Stimulated activated memory B cell treated with anti-CD40 and anti-IgM and Interleukin-4, amounts not matched to agents 10 μg/mL and 1 μg/mL and 100 μg/mL, for 72 hours (primary cell): ENCODE measurements at regions not wholly inside any gene's neighbourhood (a gene's known extent, or its start where the extent isn't known, plus 50 kb on each side); places are given as distances from the start of the nearest gene placed in this dataset.
"Not testable (repeated sequence)": the region's sequence is repeated elsewhere in the genome, so short reads cannot be mapped to it uniquely, and the experiment has no call there.

ENCODE experiments used
- ATAC-seq: fragments of 150-1000 bp; cut with Tn5 transposase; 2 replicates; pipeline ENCODE4 v1.10.0; 2021
- H3K27ac Mint-ChIP-seq: one replicate; pipeline ENCODE4 v1.8.0; 2022; ENCODE audit warnings: mild to moderate bottlenecking, mixed read lengths
- H3K27me3 Mint-ChIP-seq: one replicate; pipeline ENCODE4 v1.8.0; 2022; ENCODE audit warnings: mixed read lengths
- H3K36me3 Mint-ChIP-seq: one replicate; pipeline ENCODE4 v1.8.0; 2022; ENCODE audit warnings: mixed read lengths
- H3K4me1 Mint-ChIP-seq: one replicate; pipeline ENCODE4 v1.8.0; 2022; ENCODE audit warnings: mixed read lengths
- H3K4me3 Mint-ChIP-seq: one replicate; pipeline ENCODE4 v1.8.0; 2022; ENCODE audit warnings: mild to moderate bottlenecking, moderate library complexity, mixed read lengths
- H3K9me3 Mint-ChIP-seq: one replicate; pipeline ENCODE4 v1.8.0; 2022; ENCODE audit warnings: mixed read lengths

DNA sequence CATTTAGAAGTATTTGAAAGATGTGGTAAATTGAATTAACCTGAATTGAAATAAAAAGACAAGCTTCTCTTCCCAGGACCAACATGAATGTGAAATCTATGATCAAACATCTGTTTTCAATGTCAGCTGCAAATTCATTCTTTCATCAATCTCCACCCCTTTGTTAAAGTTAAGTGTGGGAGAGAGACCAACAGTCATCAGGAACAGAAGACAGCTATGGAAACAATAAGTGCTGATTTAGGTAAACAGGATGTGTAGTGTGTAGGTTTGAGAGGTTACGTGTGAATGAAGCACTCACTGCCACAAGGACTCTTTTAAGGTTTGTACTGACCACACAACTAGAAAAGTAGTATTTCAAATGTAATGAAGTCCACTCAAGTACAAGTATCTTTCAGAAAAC is 1659.8 kb upstream of the CELF4 start:
- Mint-ChIP-seq H3K4me1 (no peaks in the 10 kb centered on the region), H3K36me3 (no peaks in the 10 kb centered on the region), H3K9me3 (peaks cover 8% of the 10 kb centered on the region), H3K27ac (no peak overlapping the region), H3K27me3 (no peaks in the 10 kb centered on the region), H3K4me3 (no peak overlapping the region)
- no peak for ATAC-seq

DNA sequence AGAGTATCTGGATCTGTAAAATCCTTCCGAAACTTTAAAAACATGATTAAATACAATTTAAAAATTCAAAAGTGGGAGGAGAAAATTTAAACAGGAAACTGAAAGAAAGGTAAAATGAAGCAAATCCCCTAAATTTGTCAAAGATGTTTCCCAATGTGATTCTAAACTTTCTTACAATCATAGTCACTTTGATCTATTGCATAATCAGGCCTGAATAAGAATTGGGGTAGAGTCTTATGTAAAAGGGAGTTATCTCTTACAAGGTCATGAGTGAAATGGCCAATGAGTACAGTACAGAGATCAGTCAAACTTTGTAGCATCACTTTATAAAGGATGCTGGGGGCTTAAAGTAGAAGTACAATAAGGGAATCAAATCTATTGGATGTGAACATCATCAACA is 1657.7 kb upstream of the CELF4 start:
- Mint-ChIP-seq H3K27ac (no peak overlapping the region), H3K9me3 (peaks cover 3% of the 10 kb centered on the region), H3K27me3 (no peaks in the 10 kb centered on the region), H3K4me3 (no peak overlapping the region), H3K4me1 (no peaks in the 10 kb centered on the region), H3K36me3 (no peaks in the 10 kb centered on the region)
- no peak for ATAC-seq

DNA sequence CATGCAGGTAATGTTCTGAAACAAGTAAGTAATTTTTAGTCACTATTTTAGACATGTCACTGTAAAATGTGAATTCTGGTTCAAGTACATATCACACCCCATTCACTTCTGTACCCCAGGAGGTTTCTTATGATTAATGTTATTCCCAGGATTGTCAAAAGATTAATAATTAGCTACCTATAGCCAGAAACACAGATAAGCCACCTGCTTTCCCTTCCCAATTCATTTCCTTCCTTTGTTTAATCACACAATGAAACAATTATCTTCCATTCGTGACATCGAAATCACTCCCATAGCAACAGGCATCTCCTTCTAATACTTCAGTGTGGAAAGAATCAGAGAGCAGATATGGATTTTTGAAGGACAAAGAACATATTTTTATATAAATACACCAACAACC is 1650.3 kb upstream of the CELF4 start:
- ATAC-seq: no peak
- no peak overlapping the region for H3K4me3 Mint-ChIP-seq
- H3K36me3 Mint-ChIP-seq: no peaks in the 10 kb centered on the region
- peaks cover 8% of the 10 kb centered on the region for H3K9me3 Mint-ChIP-seq
- no peak overlapping the region for H3K27ac Mint-ChIP-seq
- H3K27me3 Mint-ChIP-seq: no peaks in the 10 kb centered on the region
- no peaks in the 10 kb centered on the region for H3K4me1 Mint-ChIP-seq

DNA sequence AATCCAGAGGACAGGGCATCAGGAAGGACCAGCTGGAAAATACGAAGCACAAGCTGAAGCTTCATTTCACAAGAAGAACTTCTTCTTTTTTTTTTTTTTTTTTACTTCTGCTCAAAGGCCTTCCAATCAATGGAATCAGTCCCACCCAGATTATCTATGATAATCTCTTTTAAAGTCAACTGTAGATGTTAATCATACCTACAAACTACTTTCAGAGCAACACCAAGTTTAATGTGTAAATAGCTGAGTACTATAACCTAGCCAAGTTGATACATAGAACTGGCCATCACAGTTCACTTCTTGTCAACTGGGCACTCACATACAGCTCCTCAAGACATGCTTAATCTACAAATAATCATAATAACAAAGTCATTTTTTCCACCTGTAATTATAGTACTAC is 1645.9 kb upstream of the CELF4 start:
- Mint-ChIP-seq H3K4me3 (no peak overlapping the region), H3K4me1 (no peaks in the 10 kb centered on the region), H3K27me3 (no peaks in the 10 kb centered on the region), H3K9me3 (peaks cover 8% of the 10 kb centered on the region), H3K27ac (no peak overlapping the region), H3K36me3 (no peaks in the 10 kb centered on the region)
- ATAC-seq: no peak

DNA sequence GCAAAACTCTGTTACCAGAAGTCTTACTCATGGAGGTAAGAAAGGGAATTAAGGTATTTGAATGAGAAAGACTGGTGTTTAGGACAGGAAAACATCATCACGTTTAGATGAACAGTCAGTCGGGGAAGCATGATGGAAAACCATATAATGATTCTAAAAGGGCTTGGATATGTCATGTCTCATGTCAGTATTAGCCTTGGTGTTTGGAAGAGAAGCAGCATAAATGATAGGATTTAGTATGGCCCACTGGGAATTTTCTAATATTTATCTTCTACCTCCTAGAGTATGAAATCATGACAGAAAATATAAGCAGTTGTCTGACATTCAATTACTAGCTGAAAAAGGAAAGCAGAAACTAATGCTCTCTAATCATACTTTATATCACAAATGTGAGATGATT is 1643.6 kb upstream of the CELF4 start:
- no peak overlapping the region for H3K4me3 Mint-ChIP-seq

DNA sequence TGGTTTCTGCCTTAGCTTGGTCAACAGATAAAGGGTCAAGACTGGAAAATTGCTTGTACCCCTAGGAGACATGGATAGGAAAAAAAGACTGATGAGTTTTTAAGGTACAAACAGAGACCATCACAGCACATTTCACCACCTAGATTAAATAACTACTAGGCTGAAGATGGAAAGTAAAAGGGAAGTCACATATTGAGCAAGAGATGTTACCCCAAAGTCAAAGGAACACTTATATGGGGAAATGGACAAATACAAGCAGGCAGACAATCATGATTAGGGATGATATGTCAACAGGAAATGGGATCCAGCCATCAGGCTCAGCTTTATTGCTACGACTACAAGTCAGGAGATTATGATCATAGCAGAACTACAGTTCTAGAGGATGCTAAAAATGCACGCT is 1643.1 kb upstream of the CELF4 start:
- no peaks in the 10 kb centered on the region for H3K4me1 Mint-ChIP-seq
- ATAC-seq: no peak
- no peaks in the 10 kb centered on the region for H3K9me3 Mint-ChIP-seq
- H3K27ac Mint-ChIP-seq: no peak overlapping the region
- H3K4me3 Mint-ChIP-seq: no peak overlapping the region
- H3K36me3 Mint-ChIP-seq: no peaks in the 10 kb centered on the region
- no peaks in the 10 kb centered on the region for H3K27me3 Mint-ChIP-seq

More for the DNA sequence above, 1643.6 kb upstream of the CELF4 start:
- ATAC-seq: no peak
- Mint-ChIP-seq H3K36me3 (no peaks in the 10 kb centered on the region), H3K27ac (no peak overlapping the region), H3K4me1 (no peaks in the 10 kb centered on the region), H3K27me3 (no peaks in the 10 kb centered on the region), H3K9me3 (no peaks in the 10 kb centered on the region)

DNA sequence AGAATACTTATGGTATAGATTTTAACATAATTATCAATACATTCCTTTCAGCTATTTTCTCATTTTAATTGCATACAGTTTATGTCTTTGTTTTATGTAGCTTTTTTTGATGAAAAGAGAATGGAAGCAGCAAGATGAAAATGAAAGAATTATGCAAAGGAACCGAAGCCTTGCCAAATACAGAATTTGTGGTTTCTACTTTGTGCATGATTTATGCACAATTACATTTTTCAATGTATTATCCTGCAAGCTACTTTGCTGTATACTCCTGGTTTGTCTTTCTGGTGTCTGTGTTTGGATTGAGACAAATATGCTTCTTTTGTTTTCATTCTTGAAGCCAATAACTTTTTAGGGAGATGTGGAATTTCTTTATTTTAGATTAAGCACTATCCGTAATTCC is 1642.6 kb upstream of the CELF4 start:
- no peak overlapping the region for H3K4me3 Mint-ChIP-seq

DNA sequence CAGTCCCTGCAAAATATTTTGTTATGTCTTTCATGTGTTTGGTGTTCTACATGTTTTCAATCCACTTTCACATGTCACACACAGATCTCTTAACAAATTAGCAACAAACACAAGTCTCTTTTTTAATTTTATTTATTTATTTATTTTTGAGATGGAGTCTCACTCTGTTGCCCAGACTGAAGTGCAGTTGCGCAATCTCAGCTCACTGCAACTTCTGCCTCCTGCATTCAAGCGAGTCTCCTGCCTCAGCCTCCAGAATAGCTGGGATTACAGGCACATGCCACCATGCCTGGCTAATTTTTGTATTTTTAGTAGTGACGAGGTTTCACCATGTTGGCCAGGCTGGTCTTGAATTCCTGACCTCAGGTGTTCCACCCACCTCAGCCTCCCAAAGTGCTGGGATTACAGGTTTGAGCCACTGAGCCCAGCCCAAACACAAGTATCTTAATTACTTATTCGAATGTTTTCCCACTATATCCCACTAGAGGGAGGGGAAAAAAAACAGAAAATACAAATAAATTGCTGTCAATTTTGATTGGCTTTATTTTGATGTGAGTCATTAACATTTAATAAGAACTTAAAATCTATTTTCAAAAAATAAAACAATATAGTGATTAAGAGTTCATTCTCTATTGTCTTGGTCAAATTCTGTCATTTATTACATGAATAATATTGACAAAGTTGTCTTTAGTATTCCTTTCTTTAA is 1641.0 kb upstream of the CELF4 start:
- H3K9me3 Mint-ChIP-seq, H3K27ac Mint-ChIP-seq, H3K36me3 Mint-ChIP-seq, H3K4me1 Mint-ChIP-seq, H3K4me3 Mint-ChIP-seq, ATAC-seq, H3K27me3 Mint-ChIP-seq: not testable (repeated sequence)

More for the DNA sequence above, 1642.6 kb upstream of the CELF4 start:
- no peaks in the 10 kb centered on the region for H3K36me3 Mint-ChIP-seq
- ATAC-seq: no peak
- H3K9me3 Mint-ChIP-seq: no peaks in the 10 kb centered on the region
- H3K27me3 Mint-ChIP-seq: no peaks in the 10 kb centered on the region
- no peaks in the 10 kb centered on the region for H3K4me1 Mint-ChIP-seq
- H3K27ac Mint-ChIP-seq: no peak overlapping the region

DNA sequence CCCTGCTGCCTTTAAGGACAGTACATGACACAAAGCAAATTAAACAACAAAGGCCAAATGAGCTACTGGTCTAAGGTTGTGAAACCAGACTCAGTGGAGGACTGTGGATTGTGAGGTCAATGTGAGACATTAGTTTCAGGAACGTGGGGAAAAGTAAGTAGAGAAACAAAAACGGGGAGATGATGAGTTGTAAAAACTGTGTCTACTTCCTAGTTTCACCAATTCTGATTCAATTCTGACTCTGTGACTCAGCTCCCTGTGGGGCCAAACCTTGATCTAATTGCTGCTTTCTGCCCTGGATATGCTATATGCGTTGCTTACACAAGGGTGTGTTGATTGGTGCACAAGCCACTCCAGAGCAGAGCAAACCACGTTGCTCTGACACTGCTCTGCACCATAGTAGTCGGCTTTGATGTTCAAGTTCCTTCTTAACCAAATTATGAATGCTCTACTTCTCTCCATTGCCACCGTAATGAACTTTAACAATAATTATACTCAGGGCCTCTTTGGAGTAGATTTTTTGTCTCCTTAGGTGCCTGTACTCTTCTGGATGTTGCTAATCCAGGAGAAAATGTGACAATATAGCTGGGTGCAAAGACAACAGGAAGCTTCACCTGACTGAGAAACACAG is 1640.1 kb upstream of the CELF4 start:
- no peak for ATAC-seq
- Mint-ChIP-seq H3K4me1 (no peaks in the 10 kb centered on the region), H3K36me3 (no peaks in the 10 kb centered on the region), H3K27ac (no peak overlapping the region), H3K27me3 (no peaks in the 10 kb centered on the region), H3K4me3 (no peak overlapping the region), H3K9me3 (no peaks in the 10 kb centered on the region)

DNA sequence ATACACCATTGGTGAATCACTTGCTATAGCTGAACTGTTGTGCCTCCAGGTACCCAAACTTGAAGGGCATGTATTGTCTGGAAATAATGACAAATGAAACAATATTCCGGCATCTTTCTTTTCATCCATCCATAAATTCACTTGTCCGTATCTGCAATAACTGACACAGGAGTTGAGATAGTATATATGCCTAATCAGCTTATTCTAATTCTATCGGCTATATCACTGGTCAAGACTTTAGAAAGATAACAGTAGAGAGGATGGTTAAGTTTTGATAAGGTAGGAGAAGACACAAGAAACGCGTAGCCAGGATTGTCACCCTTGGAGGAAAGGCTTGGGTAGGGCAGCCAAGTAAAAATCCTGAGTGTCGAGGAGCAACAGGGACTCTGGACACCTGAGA is 1634.6 kb upstream of the CELF4 start:
- Mint-ChIP-seq H3K4me3 (no peak overlapping the region), H3K9me3 (peaks cover 3% of the 10 kb centered on the region), H3K36me3 (no peaks in the 10 kb centered on the region), H3K27me3 (no peaks in the 10 kb centered on the region), H3K4me1 (no peaks in the 10 kb centered on the region), H3K27ac (no peak overlapping the region)
- ATAC-seq: no peak

DNA sequence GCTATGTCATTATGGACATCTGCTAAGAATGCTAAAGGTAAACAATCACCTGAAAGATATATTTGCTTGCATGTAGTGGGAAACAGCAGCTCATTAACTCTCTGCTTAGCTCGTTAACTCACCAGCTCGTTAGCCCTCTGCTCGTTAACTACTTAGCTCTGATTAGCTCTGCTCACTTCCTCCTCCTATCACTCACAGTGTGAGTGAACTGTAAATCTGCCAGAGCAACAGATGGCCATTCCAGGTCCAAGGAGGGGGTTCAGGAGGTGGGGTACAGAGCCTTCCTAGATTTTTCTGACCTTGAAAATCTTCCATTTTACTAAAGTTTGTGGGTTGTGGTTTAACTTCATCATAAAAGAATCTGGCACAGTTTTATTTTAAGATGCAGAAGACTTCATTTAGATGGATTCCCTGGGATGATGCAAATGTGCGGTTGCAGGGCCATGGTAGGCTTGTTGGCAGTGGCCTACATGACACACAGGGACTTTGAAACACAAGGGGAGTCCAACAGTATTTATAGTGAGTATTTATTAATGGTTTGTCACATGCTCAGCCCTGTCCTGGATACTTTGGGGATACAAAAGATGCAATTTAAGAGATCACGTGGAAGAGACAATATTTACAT is 1633.7 kb upstream of the CELF4 start:
- ATAC-seq: no peak

DNA sequence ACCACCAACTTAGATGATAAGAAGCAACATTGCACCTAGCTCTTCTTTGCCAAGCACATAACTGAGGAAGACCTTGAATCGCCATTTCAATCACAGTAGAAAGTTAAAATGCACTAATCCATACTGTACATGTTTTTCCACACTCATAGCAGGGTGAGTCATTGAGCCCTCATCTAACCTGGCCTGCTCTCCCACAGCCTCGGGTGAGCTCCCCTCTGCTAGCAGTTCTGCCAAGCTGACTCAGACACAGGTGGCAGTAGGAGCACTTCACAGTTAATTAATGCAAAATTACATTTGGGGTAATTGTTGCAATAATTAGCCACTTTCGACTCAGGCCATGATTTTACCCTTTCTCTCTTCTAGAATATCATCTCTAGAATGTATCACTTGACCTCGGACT is 1632.8 kb upstream of the CELF4 start:
- Mint-ChIP-seq H3K27me3 (no peaks in the 10 kb centered on the region), H3K36me3 (no peaks in the 10 kb centered on the region), H3K27ac (no peak overlapping the region), H3K9me3 (peaks cover 3% of the 10 kb centered on the region), H3K4me3 (no peak overlapping the region), H3K4me1 (no peaks in the 10 kb centered on the region)
- ATAC-seq: no peak

More for the DNA sequence above, 1633.7 kb upstream of the CELF4 start:
- no peaks in the 10 kb centered on the region for H3K36me3 Mint-ChIP-seq
- no peak overlapping the region for H3K27ac Mint-ChIP-seq
- H3K4me1 Mint-ChIP-seq: no peaks in the 10 kb centered on the region
- H3K9me3 Mint-ChIP-seq: peaks cover 3% of the 10 kb centered on the region
- H3K27me3 Mint-ChIP-seq: no peaks in the 10 kb centered on the region
- H3K4me3 Mint-ChIP-seq: no peak overlapping the region

DNA sequence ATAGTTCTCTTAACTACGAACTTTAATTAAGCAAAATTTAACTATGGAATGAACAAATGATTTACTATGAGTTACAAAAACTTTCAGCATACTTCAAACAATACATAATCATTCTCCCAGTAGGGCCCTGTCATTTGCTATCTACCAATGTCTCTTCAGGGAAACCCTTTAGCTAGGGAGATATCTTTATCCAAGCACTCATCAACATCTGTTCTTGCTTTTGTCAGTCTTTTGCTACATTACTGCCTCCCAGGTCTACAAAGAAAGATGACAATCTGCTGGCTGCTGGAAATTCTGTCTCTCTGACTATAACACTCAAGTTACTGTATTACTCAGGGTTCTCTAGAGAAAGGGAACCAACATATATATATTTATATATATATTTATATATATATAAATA is 1626.3 kb upstream of the CELF4 start:
- H3K27ac Mint-ChIP-seq: no peak overlapping the region
- no peak overlapping the region for H3K4me3 Mint-ChIP-seq
- H3K36me3 Mint-ChIP-seq: no peaks in the 10 kb centered on the region
- ATAC-seq: no peak
- no peaks in the 10 kb centered on the region for H3K4me1 Mint-ChIP-seq
- H3K27me3 Mint-ChIP-seq: no peaks in the 10 kb centered on the region
- H3K9me3 Mint-ChIP-seq: no peaks in the 10 kb centered on the region

DNA sequence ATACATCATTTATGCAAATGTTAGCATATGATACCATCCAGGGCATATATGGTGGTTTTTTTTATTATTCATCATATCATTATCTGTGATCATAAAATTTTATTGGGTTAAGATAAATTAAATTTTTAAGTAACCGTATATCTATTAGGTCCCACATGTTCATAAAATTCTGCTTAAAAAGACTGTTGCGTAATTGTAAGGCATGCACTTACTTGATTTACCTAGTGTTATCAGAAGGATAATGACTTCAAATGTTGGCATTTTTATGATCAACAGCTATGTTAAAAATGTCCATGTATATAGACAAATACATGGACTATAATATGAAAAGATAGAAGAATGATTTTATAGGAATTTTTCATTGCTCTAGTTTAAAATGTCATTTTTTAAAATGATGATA is 1625.5 kb upstream of the CELF4 start:
- Mint-ChIP-seq H3K27ac (no peak overlapping the region), H3K36me3 (no peaks in the 10 kb centered on the region), H3K9me3 (no peaks in the 10 kb centered on the region), H3K4me3 (no peak overlapping the region), H3K4me1 (no peaks in the 10 kb centered on the region), H3K27me3 (no peaks in the 10 kb centered on the region)
- no peak for ATAC-seq

DNA sequence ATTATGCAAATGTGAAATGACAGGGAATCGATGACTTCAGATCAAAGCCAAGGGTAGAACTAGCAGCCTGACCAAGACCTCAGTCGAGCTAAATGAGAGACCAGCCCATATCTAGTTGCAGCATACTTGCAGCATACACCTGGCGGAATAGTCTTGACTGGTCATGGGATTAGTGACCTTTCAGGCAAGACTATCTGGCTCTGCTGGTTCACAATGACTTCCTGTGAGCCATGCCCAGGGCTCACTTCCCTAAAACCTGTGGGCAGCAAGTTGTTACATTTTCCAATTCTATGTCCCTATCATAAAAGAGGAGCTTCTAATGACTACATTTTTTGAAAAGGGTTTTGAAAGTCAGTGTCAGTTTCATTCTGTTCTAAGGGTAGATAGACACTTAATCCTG is 1624.9 kb upstream of the CELF4 start:
- H3K4me1 Mint-ChIP-seq: no peaks in the 10 kb centered on the region
- H3K36me3 Mint-ChIP-seq: no peaks in the 10 kb centered on the region
- no peak overlapping the region for H3K27ac Mint-ChIP-seq
- ATAC-seq: no peak
- no peaks in the 10 kb centered on the region for H3K9me3 Mint-ChIP-seq
- no peak overlapping the region for H3K4me3 Mint-ChIP-seq
- H3K27me3 Mint-ChIP-seq: no peaks in the 10 kb centered on the region

DNA sequence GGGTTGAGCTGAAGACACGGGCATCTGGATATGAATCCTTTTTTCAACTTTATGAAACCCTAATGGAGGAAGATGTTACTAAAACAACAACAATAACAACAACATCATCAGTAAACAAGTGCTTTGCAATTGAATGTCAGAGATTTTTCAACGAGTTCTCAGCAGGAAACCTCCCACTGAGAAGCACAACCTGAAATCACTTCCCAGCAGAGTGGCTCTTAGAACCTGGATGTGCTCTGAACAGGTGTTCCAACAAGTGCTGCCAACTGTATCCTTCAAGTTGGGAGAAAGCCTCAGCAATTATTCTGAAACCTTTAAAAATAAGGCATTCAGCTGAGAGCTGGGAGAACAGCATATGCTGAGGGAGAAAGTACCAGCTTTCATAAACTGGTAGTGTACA is 1622.7 kb upstream of the CELF4 start:
- no peak overlapping the region for H3K4me3 Mint-ChIP-seq
- no peaks in the 10 kb centered on the region for H3K4me1 Mint-ChIP-seq
- H3K36me3 Mint-ChIP-seq: no peaks in the 10 kb centered on the region
- no peak overlapping the region for H3K27ac Mint-ChIP-seq
- H3K9me3 Mint-ChIP-seq: no peaks in the 10 kb centered on the region
- no peak for ATAC-seq
- no peaks in the 10 kb centered on the region for H3K27me3 Mint-ChIP-seq
